ENCODE measurements at regions not wholly inside any gene's neighbourhood (a gene's known extent, or its start where the extent isn't known, plus 50 kb on each side); places are given as distances from the start of the nearest gene placed in this dataset.

DNA sequence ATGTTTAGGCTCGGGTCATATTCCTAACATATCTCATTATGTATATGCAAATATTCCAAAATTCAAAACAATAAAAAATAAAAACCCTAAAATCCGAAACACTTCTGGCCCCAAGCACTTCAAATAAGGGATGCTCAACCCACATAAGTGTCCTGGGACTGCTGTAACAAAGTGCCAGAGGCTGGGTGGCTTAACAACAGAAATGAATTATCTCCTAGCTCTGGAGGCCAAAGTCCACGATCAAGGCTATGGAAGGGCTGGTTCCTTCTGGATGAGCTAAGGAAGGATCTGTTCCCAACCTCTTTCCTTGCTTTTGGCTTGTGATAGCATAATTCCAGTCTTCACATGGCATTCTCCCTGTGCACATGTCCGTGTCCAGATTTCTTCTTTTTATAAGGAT lies 181.6 kb upstream of the NFE2L3 start:
- TF ChIP-seq, protein P1, sequence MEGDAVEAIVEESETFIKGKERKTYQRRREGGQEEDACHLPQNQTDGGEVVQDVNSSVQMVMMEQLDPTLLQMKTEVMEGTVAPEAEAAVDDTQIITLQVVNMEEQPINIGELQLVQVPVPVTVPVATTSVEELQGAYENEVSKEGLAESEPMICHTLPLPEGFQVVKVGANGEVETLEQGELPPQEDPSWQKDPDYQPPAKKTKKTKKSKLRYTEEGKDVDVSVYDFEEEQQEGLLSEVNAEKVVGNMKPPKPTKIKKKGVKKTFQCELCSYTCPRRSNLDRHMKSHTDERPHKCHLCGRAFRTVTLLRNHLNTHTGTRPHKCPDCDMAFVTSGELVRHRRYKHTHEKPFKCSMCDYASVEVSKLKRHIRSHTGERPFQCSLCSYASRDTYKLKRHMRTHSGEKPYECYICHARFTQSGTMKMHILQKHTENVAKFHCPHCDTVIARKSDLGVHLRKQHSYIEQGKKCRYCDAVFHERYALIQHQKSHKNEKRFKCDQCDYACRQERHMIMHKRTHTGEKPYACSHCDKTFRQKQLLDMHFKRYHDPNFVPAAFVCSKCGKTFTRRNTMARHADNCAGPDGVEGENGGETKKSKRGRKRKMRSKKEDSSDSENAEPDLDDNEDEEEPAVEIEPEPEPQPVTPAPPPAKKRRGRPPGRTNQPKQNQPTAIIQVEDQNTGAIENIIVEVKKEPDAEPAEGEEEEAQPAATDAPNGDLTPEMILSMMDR (IDR thresholded peaks at IDR 0.05): no peak
- no peak for TF ChIP-seq POLR2AphosphoS5 (IDR thresholded peaks at IDR 0.05)
- no peak for TF ChIP-seq POLR2A (IDR thresholded peaks at IDR 0.05)

Measured in breast epithelium (tissue), 3 donors.